IPS-11a (cell line): ENCODE measurements at regions not wholly inside any gene's neighbourhood (a gene's known extent, or its start where the extent isn't known, plus 50 kb on each side); places are given as distances from the start of the nearest gene placed in this dataset.

Source experiments
- H3K4me3 ChIP-seq: one replicate; pipeline ENCODE4 v1.5.1; 2013; ENCODE audit warnings: low read depth, low read length, control low read depth

DNA sequence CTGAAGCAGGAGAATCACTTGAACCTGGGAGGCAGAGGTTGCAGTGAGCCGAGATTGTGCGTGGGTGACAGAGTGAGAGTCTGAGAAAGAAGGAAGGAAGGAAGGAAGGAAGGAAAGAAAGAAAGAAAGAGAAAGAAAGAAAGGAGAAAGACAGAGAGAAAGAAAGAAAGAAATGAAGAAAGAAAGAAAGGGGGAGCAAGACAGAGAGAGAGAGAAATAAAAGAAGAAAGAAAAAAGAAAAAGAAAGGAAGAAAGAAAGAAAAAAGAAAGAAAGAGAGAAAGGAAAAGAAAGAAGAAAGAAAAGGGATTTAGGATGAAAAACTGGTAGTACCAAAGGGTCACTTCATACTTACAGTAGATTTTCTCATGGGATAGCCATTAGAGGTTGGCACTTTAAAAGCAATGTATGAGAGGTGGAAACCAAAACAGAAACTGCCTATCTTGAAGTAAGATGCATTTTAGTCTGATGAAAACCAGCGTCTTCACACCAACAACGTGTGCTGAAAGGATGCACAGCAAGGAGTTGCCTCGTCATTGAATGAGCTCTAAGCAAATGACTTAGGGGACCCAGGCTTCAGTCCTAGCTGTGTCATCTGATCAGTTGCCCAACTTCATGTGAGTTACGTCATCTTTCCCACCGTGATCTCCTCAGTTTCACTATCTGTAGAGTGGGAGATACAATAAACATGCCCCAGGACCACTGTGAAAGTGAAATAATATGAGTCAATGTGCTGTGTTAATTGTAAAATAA is 133.9 kb upstream of the NEDD9 start:
- no peak overlapping the region for H3K4me3 ChIP-seq

DNA sequence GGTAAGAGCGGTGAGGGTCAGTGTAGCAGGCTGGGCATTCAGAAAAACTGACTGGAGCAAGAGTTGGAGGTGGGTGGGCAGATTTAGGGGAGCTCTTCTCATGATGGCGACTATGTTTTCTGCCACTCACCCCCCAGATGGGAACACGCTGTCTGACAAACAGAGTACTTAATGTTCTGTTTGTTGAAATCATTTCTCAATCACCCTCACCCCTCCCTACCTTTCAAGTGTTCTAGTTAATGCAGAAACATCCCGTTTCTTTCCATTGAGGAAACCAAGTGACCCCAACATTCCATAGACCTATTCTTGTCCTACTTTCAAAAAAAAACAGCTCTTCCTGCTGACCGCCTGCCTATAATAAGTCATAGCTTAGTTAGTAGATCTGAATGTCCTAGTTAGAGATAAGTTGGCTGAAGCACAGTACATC is 132.5 kb upstream of the NEDD9 start:
- no peak overlapping the region for H3K4me3 ChIP-seq

DNA sequence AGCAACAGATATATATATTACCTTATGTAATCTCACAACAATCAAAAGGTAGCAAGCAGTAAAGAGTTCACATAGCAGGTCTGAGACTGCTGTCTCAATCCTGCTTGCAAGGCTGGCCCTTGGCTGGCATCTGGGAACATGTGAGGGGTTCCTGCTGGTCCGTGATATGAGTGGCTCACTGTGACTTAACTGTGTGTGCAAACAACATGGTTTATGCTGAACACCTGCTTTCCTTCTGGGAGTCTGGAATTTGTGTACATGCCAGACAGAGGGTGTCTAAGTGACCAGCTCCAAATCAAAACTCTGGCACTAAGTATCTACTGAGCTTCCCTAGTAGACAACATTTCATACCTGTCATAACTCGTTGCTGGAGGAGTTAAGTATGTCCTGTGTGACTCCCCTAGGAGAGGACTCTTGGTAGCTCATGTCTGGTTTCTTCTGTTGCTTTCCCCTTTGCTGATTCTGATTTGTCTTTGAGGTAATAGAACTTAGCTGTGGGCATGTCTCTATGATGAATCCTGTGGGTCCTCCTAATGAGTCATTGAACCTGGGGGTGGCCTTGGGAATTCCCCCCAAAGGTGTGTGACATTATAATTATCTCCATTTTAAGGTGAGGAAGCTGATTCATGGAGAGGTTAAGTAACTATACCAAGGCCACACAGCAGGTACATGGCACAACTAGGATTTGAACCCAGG is 131.6 kb upstream of the NEDD9 start:
- no peak overlapping the region for H3K4me3 ChIP-seq

DNA sequence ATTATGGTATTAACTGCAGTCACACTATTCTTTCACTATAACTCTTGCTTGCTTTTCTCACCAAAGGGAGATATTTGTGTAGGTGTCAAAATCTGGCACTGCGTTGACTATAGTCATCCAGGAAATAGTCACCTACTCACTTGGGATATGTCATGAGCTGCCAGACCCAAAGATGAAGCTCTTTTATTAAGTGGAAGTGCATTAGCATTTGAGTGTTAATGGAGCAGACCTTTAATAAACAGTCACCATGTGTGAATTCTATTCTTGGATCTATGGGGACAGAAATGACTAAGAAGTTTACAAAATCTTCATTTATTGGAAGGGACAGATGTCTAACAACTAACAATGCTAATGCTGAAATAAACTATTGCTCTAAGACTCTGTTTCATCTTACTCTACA is 130.1 kb upstream of the NEDD9 start:
- no peak overlapping the region for H3K4me3 ChIP-seq

DNA sequence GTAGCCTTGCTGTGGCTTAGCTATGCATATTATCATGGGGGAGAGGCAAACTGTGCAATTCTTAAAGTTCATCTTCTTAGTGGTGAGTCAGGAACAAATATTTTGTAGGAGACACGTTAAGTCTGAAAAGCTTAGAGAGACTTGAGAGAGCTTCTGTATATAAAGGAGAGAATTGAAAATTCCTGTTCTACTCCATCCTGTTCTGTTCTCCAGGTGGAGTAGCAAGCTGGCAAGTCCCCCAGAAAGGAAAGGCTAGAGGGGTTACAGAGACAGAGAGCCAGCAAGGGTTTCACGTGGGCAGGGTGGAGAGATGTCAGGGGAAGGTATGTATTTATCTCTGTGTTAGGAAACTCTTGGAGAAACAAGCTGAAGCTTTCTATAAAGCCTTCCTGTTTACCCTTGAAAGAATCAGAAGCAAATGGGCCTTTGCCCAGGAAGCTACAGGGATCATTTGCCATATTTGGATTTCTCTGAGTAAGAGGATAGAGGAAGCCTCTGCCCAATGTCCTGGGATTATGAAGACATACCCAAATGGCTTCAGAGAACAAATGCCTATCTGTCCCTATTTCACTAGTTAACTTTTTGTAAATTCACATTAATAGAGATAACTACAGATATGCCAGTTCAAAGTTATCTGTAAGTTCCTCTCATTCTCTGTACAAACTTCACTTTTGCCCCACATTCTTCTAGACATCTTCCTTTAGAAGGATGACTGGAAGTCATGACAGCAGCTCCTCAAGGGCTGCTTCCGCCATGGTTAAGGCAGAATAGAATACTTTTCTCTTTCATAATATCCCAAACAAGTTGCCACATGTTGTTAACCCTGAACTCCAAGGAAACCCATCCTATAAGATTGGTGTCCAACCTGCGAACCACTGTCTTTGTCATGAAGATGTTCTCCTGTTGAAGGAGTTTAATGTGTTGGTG is 126.7 kb upstream of the NEDD9 start:
- H3K4me3 ChIP-seq = no peak overlapping the region

DNA sequence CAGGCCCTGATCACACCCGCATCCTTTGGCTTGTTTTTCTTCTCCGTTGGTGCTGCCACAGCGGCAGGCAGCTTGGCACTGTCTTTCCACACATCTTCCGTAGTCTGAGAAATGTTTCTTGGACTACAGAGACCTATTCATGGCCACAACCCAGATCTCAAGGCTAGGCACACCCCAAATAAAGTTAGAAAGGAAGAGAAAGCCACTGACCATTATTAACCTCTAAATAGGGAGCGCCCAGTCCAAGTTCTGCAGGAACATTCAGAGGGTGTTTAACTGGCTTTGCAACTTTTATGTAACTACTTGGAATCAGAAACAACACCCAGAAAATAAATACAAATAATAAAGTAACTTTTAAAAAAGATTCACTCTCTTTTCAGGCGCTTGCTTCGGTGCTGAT is 124.8 kb upstream of the NEDD9 start:
- H3K4me3 ChIP-seq = no peak overlapping the region

DNA sequence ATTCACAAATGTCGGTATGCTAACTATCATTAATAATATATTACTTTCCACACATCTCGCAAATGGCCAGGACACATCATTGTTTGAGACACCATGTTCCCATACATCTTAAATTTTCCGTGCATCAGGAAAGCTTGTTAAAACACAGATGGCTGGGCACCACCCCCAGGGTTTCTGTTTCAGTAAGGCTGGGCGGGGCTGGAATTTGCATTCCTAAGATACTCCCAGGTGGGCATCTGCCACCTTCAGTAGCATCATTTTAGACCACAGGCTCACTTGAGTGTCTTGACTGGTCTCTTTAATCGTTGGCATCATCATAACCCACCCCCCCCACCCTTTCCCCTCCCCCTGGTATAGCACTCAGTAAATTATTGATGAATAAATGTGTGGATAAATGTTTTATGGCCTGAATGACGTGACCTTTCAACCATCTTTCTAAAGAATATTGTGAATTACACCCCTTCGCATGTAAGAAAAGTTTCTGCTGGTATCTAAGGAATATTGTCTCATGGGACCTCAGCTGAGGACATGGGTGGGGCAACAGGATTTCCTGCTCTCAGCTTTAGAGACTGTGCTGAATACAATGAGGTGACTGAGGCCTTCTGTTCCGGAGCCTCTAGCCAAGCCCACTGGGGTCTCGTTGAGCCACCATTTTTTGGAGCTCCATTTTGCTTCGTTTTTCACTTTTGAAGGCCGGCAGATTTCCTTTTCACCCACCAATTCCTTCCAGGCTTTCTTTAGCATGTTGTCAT is 124.1 kb upstream of the NEDD9 start:
- H3K4me3 ChIP-seq = no peak overlapping the region

DNA sequence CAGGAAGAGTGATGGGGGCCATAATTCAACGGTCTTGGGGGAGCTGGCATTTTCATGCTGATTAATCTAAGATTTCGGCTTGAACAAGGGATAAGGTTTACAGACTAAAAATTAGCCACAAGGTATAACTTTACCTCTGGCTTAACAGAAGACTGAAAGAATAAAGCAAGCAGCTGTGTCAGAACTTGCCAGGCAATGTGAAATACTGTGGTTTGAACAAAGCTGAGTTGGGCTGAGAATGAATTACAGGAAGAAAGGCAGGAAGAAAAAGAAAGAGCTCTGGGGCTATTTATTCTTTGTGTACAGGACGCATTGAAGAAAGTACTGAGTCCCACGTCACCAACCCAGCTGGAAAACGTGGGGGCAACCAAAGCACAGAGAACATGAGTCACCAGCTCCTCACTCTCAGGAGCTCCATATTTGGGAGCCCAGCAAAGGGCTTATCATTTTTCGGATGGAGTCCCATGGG is 121.5 kb upstream of the NEDD9 start:
- no peak overlapping the region for H3K4me3 ChIP-seq

DNA sequence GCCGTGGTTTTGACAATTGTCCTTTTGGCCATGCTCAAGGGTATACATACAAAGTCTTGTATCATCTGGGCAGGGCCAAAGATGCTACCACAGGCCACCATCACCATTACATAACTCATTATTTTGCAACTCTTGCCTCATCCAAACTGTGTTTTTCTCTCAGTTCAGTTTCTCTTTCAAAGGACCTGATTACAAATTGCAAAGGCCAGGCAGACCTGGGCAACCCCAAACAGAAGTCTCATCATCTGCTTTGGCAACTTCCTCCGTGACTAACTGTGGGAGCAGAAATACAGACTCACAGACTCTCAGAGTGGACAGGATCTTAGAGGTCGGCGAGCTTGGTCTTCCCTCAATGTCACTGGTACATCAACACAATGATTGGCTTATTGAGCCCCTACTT is 117.8 kb upstream of the NEDD9 start:
- H3K4me3 ChIP-seq = no peak overlapping the region

DNA sequence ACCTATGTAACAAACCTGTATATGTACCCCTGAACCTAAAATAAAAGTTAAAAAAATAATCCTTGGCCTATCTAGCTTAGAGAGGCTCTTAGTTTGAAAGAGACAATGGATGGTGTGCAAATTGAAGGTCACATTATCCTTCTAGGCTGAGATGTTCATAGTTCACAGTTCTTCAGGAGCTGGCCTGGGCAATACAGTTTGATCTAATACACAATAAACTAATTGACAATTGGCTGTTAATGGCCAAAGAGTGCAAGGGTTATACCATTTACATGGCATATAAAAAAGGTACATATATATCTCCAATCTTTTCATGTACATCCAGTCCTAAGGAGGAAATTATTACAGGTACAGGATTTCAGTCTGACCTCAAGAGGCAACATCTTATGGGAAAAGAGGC is 117.4 kb upstream of the NEDD9 start:
- no peak overlapping the region for H3K4me3 ChIP-seq

DNA sequence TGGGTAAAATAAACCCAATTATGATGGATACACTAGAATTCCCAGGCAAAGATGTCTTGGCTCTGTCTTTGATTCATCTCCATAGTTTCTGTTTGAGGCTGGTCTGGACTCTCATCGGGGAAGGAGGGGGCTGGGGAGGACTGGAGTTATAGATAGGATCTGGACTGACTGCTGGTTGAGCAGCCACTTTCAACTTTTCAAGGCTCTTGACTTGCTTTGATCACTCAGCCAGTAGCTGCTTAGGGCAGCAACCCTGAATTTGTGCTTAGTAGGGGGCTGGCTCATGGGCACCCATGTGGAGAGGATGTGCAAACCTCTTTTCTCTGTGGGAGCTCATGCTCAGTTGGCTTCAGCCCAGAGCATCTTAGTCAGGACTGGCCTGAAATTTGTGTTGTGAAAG is 114.0 kb upstream of the NEDD9 start:
- no peak overlapping the region for H3K4me3 ChIP-seq

DNA sequence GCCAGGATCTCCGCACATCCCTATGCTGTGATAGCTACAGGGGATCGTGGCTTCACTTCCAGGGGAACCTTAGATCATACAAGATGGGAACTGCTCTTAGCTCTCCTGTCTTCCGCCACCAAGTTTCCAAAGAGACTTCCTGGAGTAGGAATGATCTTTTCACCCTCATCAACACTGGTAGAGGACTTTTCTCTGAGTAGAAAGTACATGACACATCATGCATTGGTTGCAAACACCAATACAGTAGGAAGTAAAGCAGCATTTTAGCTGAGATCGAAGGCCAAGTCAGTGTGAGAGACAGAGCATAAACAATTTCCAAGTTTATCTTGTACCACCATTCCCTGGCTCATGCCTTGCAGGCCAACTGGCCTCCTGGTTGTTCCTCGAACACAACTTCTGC is 113.1 kb upstream of the NEDD9 start:
- no peak overlapping the region for H3K4me3 ChIP-seq

DNA sequence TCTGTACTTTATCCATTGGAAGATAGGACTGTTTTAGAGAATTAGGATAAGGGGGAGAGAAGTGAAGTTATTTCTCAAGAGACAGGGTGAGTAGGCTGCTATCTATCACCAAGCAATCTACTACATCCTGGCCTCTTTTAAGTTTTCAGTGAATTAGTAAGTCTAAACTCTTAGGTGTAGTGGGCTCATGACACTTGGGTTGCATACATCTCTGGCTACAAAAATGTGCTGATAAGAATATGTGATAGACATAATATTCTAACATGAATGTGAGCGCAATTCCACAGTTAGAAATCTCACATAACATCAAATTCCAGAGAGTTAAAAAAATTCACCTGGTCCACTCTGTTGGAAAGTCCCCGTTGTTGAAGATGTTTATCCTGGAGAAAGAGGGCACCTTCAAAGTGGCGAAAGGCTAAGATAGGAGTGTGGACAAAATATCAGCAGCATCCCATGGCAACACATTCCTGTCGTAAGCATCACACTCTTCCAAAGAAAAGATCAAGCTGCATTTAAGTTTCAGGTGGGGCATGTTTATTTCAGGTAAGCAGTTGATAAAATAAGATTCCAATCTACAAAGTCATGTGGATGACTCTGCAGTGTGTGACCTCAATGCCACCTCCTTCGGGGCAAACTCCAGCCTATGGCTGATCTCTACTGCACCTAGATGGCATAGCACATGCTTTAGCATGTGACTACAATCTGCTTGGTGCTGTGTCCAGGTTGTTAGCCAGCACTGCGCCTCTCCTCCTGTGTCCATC is 111.7 kb upstream of the NEDD9 start:
- no peak overlapping the region for H3K4me3 ChIP-seq

DNA sequence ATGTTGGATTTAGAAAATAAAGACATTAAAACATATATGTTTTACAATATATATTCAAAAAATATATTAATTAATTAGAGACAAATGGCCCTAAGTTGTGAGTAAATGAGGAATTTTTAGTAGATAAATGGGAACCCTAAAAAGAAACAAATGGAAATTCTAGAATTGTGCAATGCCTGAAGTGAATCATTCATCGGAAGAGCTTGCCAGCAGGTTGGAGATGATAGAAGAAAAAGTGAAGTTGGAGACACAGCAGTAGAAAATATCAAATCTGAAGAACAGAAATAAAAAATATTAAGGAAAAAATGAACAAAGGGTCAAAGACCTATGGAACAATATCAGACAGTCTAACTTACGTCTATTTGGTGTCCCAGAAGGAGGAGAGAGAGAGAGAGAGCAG is 109.4 kb upstream of the NEDD9 start:
- H3K4me3 ChIP-seq = no peak overlapping the region

DNA sequence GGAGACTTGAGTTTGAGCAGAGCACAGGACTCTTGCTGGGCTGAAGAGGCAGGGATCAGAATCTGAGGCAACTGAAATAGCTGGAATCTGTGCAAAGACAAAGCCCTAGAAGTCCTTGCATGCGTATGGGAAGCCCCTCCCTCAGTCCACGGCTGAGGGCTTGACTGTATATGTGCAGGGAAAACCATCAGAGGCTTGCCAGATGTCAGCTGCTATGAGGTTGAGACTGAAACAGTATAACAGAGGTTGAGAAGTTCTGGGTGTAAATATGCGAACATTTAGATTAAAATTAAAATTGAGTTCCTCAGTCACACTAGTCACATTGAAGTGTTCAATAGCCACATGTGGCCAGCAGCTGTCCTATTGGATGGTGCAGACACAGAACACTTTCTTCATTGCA is 108.8 kb upstream of the NEDD9 start:
- H3K4me3 ChIP-seq = no peak overlapping the region

DNA sequence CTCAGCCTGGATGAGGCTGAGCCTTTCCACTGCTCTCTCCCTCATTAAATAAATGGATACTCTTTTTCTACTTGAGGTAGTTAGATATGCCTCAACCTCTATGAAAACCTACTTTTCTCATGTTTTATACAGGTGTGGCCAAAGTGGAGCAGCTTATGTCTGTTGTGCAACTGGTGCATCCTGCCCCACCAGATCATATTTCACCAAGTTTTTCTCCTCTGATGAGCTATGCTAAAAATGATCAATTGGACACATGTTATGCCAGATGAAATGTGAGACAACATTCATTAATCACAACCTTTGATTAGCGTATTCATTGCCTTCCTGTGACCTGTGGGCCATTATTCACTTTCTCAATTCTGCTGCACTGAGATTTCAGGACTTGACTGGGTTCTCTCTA is 106.9 kb upstream of the NEDD9 start:
- H3K4me3 ChIP-seq = no peak overlapping the region

DNA sequence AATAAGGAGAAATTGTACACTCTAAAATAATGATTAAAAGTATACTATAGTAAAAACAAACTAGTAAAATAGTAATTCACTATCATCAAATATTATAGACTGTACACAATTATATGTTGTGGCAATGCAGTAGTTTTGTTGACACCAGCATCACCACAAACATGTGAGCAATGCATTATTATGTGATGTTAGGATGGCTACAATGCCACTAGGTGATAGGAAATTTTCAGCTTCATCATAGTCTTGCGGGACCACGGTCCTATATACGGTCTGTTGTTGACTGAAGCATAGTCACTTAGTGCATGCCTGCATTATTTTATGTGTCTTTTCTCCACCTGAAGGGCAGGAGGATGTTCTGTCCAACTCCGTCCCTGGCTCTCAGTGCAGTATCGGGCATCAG is 104.8 kb upstream of the NEDD9 start:
- H3K4me3 ChIP-seq = no peak overlapping the region

DNA sequence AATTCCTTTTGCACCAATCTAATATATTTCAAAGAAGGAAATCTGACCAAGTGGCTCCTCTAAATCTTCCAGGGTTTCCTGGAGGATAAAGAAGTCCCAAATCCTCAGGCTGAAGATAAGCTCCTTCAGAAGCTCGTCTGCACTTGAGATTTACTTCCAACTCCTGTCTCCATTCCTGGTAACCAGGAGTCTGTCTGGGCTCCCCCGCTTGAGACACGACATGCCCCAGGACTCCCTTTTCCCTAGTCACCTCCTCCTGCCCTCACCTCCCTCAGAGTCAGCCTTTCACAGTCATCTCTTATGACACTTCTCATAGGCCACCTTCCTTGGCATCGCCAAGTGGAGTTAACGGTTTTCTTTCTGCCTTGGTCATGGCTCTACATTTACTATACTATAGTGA is 103.4 kb upstream of the NEDD9 start:
- H3K4me3 ChIP-seq = no peak overlapping the region

DNA sequence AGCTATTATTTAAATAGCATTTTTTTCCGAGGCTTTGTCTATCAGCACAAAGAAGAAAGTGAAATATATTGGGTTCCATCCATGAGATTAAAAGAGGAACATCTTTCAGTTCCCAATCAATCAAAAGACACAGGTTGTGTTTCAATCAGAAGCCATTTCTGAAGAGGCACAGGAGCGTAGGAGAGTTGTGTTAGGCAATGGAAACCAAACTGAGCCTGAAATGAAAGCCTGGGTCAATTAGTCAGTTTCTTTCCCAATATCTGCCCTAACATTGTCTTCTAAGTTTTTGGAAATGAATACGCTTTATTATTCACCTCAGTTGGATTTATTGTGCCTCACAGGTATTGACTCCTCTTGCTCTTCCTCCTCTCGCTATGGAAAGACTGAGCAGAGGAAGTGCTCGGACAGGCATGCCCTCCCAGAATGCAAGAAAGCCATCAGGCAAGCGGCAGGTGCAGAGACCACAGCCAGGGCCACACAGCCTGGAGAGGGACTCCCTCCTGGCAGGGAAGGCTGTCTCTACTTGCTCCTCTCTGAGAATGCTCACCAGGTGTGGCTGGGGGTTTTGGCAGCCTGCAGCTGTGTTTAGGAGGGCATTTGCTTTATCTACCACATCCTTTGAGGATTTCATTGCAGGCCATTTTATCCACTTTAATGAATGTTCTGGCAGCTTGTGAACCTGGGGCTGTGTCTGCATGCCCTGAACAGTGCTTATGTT is 100.8 kb upstream of the NEDD9 start:
- no peak overlapping the region for H3K4me3 ChIP-seq
